A673 (cell line): ENCODE measurements at regions not wholly inside any gene's neighbourhood (a gene's known extent, or its start where the extent isn't known, plus 50 kb on each side); places are given as distances from the start of the nearest gene placed in this dataset.

ENCODE experiments used
- EZH2 ChIP-seq: fragments of 200-600 bp; sonication (generic); IDR thresholded peaks from 2 replicates; pipeline ENCODE4 v1.6.1; 2017; ENCODE audit warnings: borderline replicate concordance, low read depth, mild to moderate bottlenecking, mixed read lengths, antibody characterized with exemption, low read length; ENCODE audit not compliant: poor library complexity, severe bottlenecking
- TF ChIP-seq, protein P1 (sequence below): fragments of 300-800, 200-600 bp; sonication (generic); conservative IDR thresholded peaks from 2 replicates; pipeline ENCODE4 v1.5.1; 2017; ENCODE audit warnings: low read depth, mild to moderate bottlenecking, antibody characterized with exemption, low read length, moderate library complexity, mixed read lengths

- TF ChIP-seq EZH2, result no peak
- TF ChIP-seq, protein P1, sequence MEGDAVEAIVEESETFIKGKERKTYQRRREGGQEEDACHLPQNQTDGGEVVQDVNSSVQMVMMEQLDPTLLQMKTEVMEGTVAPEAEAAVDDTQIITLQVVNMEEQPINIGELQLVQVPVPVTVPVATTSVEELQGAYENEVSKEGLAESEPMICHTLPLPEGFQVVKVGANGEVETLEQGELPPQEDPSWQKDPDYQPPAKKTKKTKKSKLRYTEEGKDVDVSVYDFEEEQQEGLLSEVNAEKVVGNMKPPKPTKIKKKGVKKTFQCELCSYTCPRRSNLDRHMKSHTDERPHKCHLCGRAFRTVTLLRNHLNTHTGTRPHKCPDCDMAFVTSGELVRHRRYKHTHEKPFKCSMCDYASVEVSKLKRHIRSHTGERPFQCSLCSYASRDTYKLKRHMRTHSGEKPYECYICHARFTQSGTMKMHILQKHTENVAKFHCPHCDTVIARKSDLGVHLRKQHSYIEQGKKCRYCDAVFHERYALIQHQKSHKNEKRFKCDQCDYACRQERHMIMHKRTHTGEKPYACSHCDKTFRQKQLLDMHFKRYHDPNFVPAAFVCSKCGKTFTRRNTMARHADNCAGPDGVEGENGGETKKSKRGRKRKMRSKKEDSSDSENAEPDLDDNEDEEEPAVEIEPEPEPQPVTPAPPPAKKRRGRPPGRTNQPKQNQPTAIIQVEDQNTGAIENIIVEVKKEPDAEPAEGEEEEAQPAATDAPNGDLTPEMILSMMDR, result peak; percentile 46
These were observed 117.3 kb downstream of the FAT4 start for GRCh38 chr4:125432078-125432477.
